HEK293T (cell line): ENCODE measurements at regions not wholly inside any gene's neighbourhood (a gene's known extent, or its start where the extent isn't known, plus 50 kb on each side); places are given as distances from the start of the nearest gene placed in this dataset.

Experiments used
- CTCF ChIA-PET: fragments of 350-600 bp; formaldehyde crosslinking; extraction: SDS; loops from one replicate; lab custom pipeline; 2021; ENCODE audit warnings: antibody characterized with exemption, inconsistent platforms; lab: Yijun Ruan, JAX
- POLR2A ChIA-PET: fragments of 350-600 bp; formaldehyde crosslinking; extraction: SDS; loops from one replicate; lab custom pipeline; 2020; ENCODE audit warnings: antibody characterized with exemption, inconsistent platforms; lab: Yijun Ruan, JAX
- DNase-seq: peaks from one replicate; pipeline ENCODE4 v3.0.0; 2012; ENCODE audit warnings: mixed read lengths; ENCODE audit errors: extremely low spot score
- ARNT ChIP-seq: fragments of 450-650 bp; IDR thresholded peaks from 2 replicates; pipeline ENCODE4 v1.6.1; 2017; ENCODE audit warnings: mild to moderate bottlenecking
- BHLHE40 ChIP-seq: fragments of 450-650 bp; IDR thresholded peaks from 2 replicates; pipeline ENCODE4 v1.6.1; 2016; ENCODE audit warnings: mild to moderate bottlenecking, moderate library complexity, borderline replicate concordance
- CTBP1 ChIP-seq: fragments of 450-650 bp; IDR thresholded peaks from 2 replicates; pipeline ENCODE4 v1.6.1; 2016; ENCODE audit warnings: borderline replicate concordance
- ELF4 ChIP-seq: fragments of 450-650 bp; IDR thresholded peaks from 2 replicates; pipeline ENCODE4 v1.6.1; 2017; ENCODE audit warnings: antibody characterized with exemption
- FOXA1 ChIP-seq: fragments of 450-650 bp; IDR thresholded peaks from 2 replicates; pipeline ENCODE4 v1.6.1; 2016; ENCODE audit warnings: mild to moderate bottlenecking
- FOXK2 ChIP-seq: fragments of 450-650 bp; IDR thresholded peaks from 2 replicates; pipeline ENCODE4 v1.6.1; 2016; ENCODE audit warnings: mild to moderate bottlenecking
- FOXM1 ChIP-seq: fragments of 450-650 bp; IDR thresholded peaks from 2 replicates; pipeline ENCODE4 v1.6.1; 2017; ENCODE audit warnings: mild to moderate bottlenecking, borderline replicate concordance
- HDGF ChIP-seq: fragments of 450-650 bp; IDR thresholded peaks from 2 replicates; pipeline ENCODE4 v1.6.1; 2017; ENCODE audit warnings: antibody characterized with exemption, borderline replicate concordance
- L3MBTL2 ChIP-seq: fragments of 450-650 bp; conservative IDR thresholded peaks from 2 replicates; pipeline ENCODE4 v1.6.1; 2016; ENCODE audit warnings: mild to moderate bottlenecking
- LEF1 ChIP-seq: fragments of 450-650 bp; IDR thresholded peaks from 2 replicates; pipeline ENCODE4 v1.6.1; 2017; ENCODE audit warnings: mild to moderate bottlenecking, borderline replicate concordance
- NFRKB ChIP-seq: fragments of 450-650 bp; IDR thresholded peaks from 2 replicates; pipeline ENCODE4 v1.6.1; 2016; ENCODE audit warnings: mild to moderate bottlenecking, moderate library complexity
- SP1 ChIP-seq: fragments of 450-650 bp; IDR thresholded peaks from 2 replicates; pipeline ENCODE4 v1.6.1; 2017
- SUZ12 ChIP-seq: fragments of 450-650 bp; IDR thresholded peaks from 2 replicates; pipeline ENCODE4 v1.6.1; 2016; ENCODE audit warnings: mild to moderate bottlenecking
- TARDBP ChIP-seq: fragments of 450-650 bp; IDR thresholded peaks from 2 replicates; pipeline ENCODE4 v1.6.1; 2016
- ZNF384 ChIP-seq: fragments of 450-650 bp; IDR thresholded peaks from 2 replicates; pipeline ENCODE4 v1.6.1; 2016
- TF ChIP-seq, protein P1 (sequence below): fragments of 450-650 bp; IDR thresholded peaks from 2 replicates; pipeline ENCODE4 v1.6.1; 2016

DNA sequence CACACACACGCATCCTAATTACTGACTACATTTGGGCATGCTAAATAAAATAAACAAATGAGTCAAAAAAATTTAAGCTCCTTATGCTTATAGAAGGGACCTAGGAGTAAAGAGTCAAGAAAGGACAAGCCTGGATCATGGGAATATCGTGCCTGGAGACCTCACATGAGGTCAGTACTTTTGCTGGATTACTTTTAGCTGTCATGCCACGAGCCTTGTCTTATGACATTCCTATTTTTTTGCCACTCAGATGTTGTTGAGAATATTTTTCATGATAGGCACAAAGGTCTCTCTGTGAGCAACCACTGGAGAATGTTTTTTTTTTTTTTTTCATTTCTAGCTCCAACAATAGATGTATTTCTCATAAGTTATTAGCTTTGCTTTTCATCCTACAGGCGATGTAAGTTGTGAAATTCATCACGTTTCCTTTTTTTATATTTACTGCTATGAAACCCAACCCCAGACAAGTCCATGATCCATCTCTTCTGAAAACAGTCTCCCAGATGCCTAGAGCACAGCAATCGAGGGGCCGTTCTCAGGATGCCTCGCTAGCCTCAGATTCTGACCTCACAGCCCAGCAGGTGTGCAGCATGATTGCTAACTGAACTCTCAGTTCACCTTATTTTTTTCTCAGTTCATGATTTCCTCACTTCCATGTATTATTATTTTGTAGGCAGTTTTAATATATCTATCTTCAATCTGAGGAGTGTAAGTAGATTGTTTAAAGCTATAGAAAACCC lies 464.5 kb downstream of the IRS1 start:
- TF ChIP-seq SUZ12 = no peak
- TF ChIP-seq ARNT = no peak
- TF ChIP-seq FOXK2 = no peak
- no peak for TF ChIP-seq CTBP1
- TF ChIP-seq TARDBP = no peak
- TF ChIP-seq FOXA1 = no peak
- TF ChIP-seq BHLHE40 = no peak
- no peak for TF ChIP-seq HDGF
- no peak for TF ChIP-seq ELF4
- no peak for TF ChIP-seq NFRKB
- ChIA-PET CTCF (no interaction called here), POLR2A (no interaction called here)
- no peak for DNase-seq

DNA sequence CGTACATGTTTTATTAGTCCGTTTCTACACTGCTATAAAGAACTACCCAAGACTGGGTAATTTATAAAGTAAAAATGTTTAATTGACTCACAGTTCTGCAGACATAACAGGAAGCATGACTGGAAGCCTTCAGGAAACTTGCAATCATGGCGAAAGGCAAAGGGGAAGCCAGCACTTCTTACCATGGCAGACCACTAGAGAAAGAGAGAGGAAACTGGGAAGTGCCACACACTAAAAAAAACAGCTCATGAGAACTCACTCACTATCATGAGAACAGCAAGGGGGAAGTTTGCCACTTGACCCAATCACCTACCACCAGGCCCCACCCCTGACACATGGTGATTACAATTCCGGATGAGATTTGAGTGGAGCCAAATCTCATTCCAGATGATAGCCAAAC lies 466.2 kb downstream of the IRS1 start:
- ChIA-PET POLR2A (no interaction called here), CTCF (no interaction called here)
- DNase-seq = no peak
- no peak for TF ChIP-seq SUZ12
- no peak for TF ChIP-seq SP1
- TF ChIP-seq, protein P1, sequence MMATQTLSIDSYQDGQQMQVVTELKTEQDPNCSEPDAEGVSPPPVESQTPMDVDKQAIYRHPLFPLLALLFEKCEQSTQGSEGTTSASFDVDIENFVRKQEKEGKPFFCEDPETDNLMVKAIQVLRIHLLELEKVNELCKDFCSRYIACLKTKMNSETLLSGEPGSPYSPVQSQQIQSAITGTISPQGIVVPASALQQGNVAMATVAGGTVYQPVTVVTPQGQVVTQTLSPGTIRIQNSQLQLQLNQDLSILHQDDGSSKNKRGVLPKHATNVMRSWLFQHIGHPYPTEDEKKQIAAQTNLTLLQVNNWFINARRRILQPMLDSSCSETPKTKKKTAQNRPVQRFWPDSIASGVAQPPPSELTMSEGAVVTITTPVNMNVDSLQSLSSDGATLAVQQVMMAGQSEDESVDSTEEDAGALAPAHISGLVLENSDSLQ = no peak
- no peak for TF ChIP-seq NFRKB
- no peak for TF ChIP-seq CTBP1

DNA sequence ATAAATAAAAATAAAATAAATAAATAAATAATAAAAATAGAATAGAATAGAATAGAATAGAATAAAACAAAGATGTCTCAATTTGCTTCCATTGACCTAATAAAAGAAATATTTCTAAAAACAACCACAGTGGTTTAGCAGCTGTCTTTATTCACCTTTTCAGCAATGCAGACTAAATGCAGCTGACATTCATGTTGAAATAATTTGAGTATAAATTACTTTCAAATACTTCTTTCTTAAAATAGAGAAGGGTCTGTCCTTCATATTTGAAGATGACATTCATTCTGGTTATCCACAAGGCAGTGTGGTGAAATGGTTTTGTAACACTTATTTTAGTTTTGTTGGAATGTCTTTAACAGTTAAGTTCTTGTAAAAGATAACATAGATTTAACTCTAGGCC lies 469.4 kb downstream of the IRS1 start:
- ChIA-PET POLR2A (no interaction called here), CTCF (no interaction called here)
- no peak for DNase-seq
- TF ChIP-seq ELF4 (no peak), L3MBTL2 (no peak), BHLHE40 (no peak), CTBP1 (no peak), FOXM1 (no peak), NFRKB (no peak), SP1 (no peak), TARDBP (no peak), ARNT (no peak), FOXA1 (no peak), FOXK2 (no peak), LEF1 (no peak), SUZ12 (no peak), HDGF (no peak), ZNF384 (no peak)
- TF ChIP-seq, protein P1 = no peak

GRCh38 chr2:226329180-226329579 lies 470.4 kb downstream of the IRS1 start:
- TF ChIP-seq NFRKB (no peak), ELF4 (no peak), ZNF384 (no peak), TARDBP (no peak), ARNT (no peak), SUZ12 (no peak), FOXK2 (no peak), FOXA1 (no peak), FOXM1 (no peak), SP1 (no peak), CTBP1 (no peak), LEF1 (no peak), HDGF (no peak), L3MBTL2 (no peak), BHLHE40 (no peak)
- TF ChIP-seq, protein P1 = no peak
- ChIA-PET CTCF (no interaction called here), POLR2A (no interaction called here)
- DNase-seq = no peak

DNA sequence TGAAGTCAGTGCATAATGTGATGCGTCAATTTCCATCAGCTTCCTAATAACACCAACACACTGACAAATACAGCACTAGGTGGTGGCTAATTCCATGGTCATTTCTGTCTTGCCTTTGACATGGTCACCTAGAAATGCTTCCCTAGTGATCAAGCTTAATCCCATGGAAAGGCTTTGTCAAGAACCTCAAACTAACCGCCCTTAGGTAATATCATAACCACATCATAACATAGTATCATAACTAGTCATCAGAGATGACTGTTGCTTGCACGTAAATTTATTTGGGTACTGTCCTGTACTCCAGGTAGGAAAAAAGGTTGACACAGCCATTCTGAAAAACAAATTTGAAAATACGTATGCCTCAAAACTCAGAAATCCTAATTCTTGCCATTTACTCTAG lies 471.8 kb downstream of the IRS1 start:
- CTCF ChIA-PET = no interaction called here
- no peak for DNase-seq
- POLR2A ChIA-PET = no interaction called here
- TF ChIP-seq ZNF384 (no peak), ELF4 (no peak), TARDBP (no peak), FOXA1 (no peak), FOXM1 (no peak), CTBP1 (no peak), L3MBTL2 (no peak), SUZ12 (no peak), ARNT (no peak), HDGF (no peak), FOXK2 (no peak), NFRKB (no peak), SP1 (no peak), BHLHE40 (no peak), LEF1 (no peak)
- TF ChIP-seq, protein P1 = no peak

- no peak for TF ChIP-seq L3MBTL2
- no peak for TF ChIP-seq TARDBP
- no peak for TF ChIP-seq FOXA1
- TF ChIP-seq SP1 = no peak
- TF ChIP-seq, protein P1 = no peak
- no peak for TF ChIP-seq ARNT
- TF ChIP-seq SUZ12 = no peak
- no peak for TF ChIP-seq CTBP1
- ChIA-PET POLR2A (no interaction called here), CTCF (no interaction called here)
- no peak for DNase-seq
Measured at GRCh38 chr2:226325526-226325925, 474.1 kb downstream of the IRS1 start.
